WTC11 (cell line): ENCODE measurements at regions not wholly inside any gene's neighbourhood (a gene's known extent, or its start where the extent isn't known, plus 50 kb on each side); places are given as distances from the start of the nearest gene placed in this dataset.

Source experiments
- ATAC-seq: fragments of 200-7000 bp; cut with Tn5 transposase; 2 replicates; pipeline ENCODE4 v1.10.0; 2021; ENCODE audit warnings: mild to moderate bottlenecking, moderate library complexity
- CTCF ChIA-PET: fragments of 300-600 bp; sonication (Branson Sonifier 250); formaldehyde crosslinking; loops from one replicate; lab custom pipeline; 2021; ENCODE audit warnings: antibody characterized with exemption; lab: Charles Lee
- POLR2A ChIA-PET: fragments of 350-600 bp; sonication (Branson Sonifier 250); formaldehyde crosslinking; loops from one replicate; lab custom pipeline; 2021; ENCODE audit warnings: antibody characterized with exemption; lab: Charles Lee
- DNase-seq: peaks from one replicate; pipeline ENCODE4 v3.0.0; 2021; ENCODE audit warnings: low spot score
- H3K27ac Mint-ChIP-seq: 2 replicates; pipeline ENCODE4 v1.8.0; 2021; ENCODE audit warnings: mixed read lengths
- H3K27me3 Mint-ChIP-seq: 2 replicates; pipeline ENCODE4 v1.8.0; 2021; ENCODE audit warnings: low read depth, mild to moderate bottlenecking, moderate library complexity, mixed read lengths
- H3K36me3 Mint-ChIP-seq: 2 replicates; pipeline ENCODE4 v1.8.0; 2021; ENCODE audit warnings: mixed read lengths
- H3K4me1 Mint-ChIP-seq: 2 replicates; pipeline ENCODE4 v1.8.0; 2022; ENCODE audit warnings: mixed read lengths
- H3K4me3 Mint-ChIP-seq: 2 replicates; pipeline ENCODE4 v1.8.0; 2021; ENCODE audit warnings: mild to moderate bottlenecking, moderate library complexity, mixed read lengths
- H3K9me3 Mint-ChIP-seq: 2 replicates; pipeline ENCODE4 v1.8.0; 2021; ENCODE audit warnings: mixed read lengths
- AFF4 ChIP-seq: sonication (generic); formaldehyde crosslinking; IDR thresholded peaks from 2 replicates; pipeline ENCODE4 v1.8.1; 2023; ENCODE audit warnings: mild to moderate bottlenecking, missing genetic modification reagents, borderline replicate concordance
- ARID4B ChIP-seq: sonication (generic); formaldehyde crosslinking; IDR thresholded peaks from 2 replicates; pipeline ENCODE4 v1.8.0; 2023; ENCODE audit warnings: missing genetic modification reagents, mild to moderate bottlenecking, borderline replicate concordance
- ATF6 ChIP-seq: sonication (generic); formaldehyde crosslinking; IDR thresholded peaks from 2 replicates; pipeline ENCODE4 v1.8.1; 2023; ENCODE audit warnings: mild to moderate bottlenecking, missing genetic modification reagents
- CREM ChIP-seq: sonication (generic); formaldehyde crosslinking; IDR thresholded peaks from 2 replicates; pipeline ENCODE4 v1.8.1; 2022; ENCODE audit warnings: mild to moderate bottlenecking, missing genetic modification reagents, moderate library complexity
- E2F1 ChIP-seq: sonication (generic); formaldehyde crosslinking; IDR thresholded peaks from 2 replicates; pipeline ENCODE4 v1.8.0; 2022; ENCODE audit warnings: mild to moderate bottlenecking, missing genetic modification reagents
- EMX1 ChIP-seq: fragments of 250-450 bp; sonication (Bioruptor Pico); IDR thresholded peaks from 2 replicates; pipeline ENCODE4 v1.8.0; 2021; ENCODE audit warnings: mild to moderate bottlenecking
- ERG ChIP-seq: fragments of 250-450 bp; sonication (Bioruptor Pico); IDR thresholded peaks from 2 replicates; pipeline ENCODE4 v1.8.0; 2021; ENCODE audit warnings: mild to moderate bottlenecking
- ETV6 ChIP-seq: sonication (generic); formaldehyde crosslinking; IDR thresholded peaks from 2 replicates; pipeline ENCODE4 v1.8.1; 2022; ENCODE audit warnings: mild to moderate bottlenecking, missing genetic modification reagents
- GTF2I ChIP-seq: fragments of 250-450 bp; sonication (Bioruptor Pico); conservative IDR thresholded peaks from 2 replicates; pipeline ENCODE4 v1.4.0; 2021; ENCODE audit warnings: mild to moderate bottlenecking
- MXD4 ChIP-seq: fragments of 250-450 bp; sonication (Bioruptor Pico); IDR thresholded peaks from 2 replicates; pipeline ENCODE4 v1.8.0; 2021; ENCODE audit warnings: mild to moderate bottlenecking, moderate library complexity, borderline replicate concordance
- TEAD1 ChIP-seq: sonication (generic); formaldehyde crosslinking; IDR thresholded peaks from 2 replicates; pipeline ENCODE4 v1.8.0; 2022; ENCODE audit warnings: mild to moderate bottlenecking, missing genetic modification reagents
- TEAD4 ChIP-seq: sonication (generic); formaldehyde crosslinking; IDR thresholded peaks from 2 replicates; pipeline ENCODE4 v1.8.0; 2022; ENCODE audit warnings: mild to moderate bottlenecking, missing genetic modification reagents
- ZBTB43 ChIP-seq: sonication (generic); formaldehyde crosslinking; IDR thresholded peaks from 2 replicates; pipeline ENCODE4 v1.8.1; 2023; ENCODE audit warnings: mild to moderate bottlenecking, missing genetic modification reagents
- ZNF232 ChIP-seq: sonication (generic); formaldehyde crosslinking; IDR thresholded peaks from 2 replicates; pipeline ENCODE4 v1.8.0; 2022; ENCODE audit warnings: mild to moderate bottlenecking, missing genetic modification reagents
- ZNF263 ChIP-seq: sonication (generic); formaldehyde crosslinking; IDR thresholded peaks from 2 replicates; pipeline ENCODE4 v1.8.1; 2022; ENCODE audit warnings: low read depth, mild to moderate bottlenecking, moderate library complexity, missing genetic modification reagents
- ZNF425 ChIP-seq: fragments of 250-450 bp; sonication (Bioruptor Pico); conservative IDR thresholded peaks from 2 replicates; pipeline ENCODE4 v1.9.0; 2021; ENCODE audit warnings: mild to moderate bottlenecking
- ZNF532 ChIP-seq: fragments of 250-450 bp; sonication (Bioruptor Pico); IDR thresholded peaks from 2 replicates; pipeline ENCODE4 v1.9.0; 2021; ENCODE audit warnings: mild to moderate bottlenecking, borderline replicate concordance

- POLR2A ChIA-PET = no interaction called here
- TF ChIP-seq ARID4B (CRISPR knock-in tag) (no peak), AFF4 (no peak), ERG (CRISPR knock-in tag) (no peak), ATF6 (CRISPR knock-in tag) (no peak), E2F1 (CRISPR knock-in tag) (no peak), ZNF532 (no peak), ZNF263 (no peak), ZNF232 (no peak), ETV6 (no peak), CREM (no peak), MXD4 (no peak), ZNF425 (no peak), TEAD4 (no peak), TEAD1 (CRISPR knock-in tag) (no peak), GTF2I (CRISPR knock-in tag) (no peak), EMX1 (CRISPR knock-in tag) (no peak), ZBTB43 (CRISPR knock-in tag) (no peak)
These were observed 715.7 kb downstream of the SLITRK1 start for GRCh38 chr13:83166550-83166949.

More at GRCh38 chr13:83166550-83166949, 715.7 kb downstream of the SLITRK1 start:
- Mint-ChIP-seq H3K9me3 (peaks cover 6% of the 10 kb centered on the region; the same call in 1 of the 2 replicates), H3K27ac (no peak overlapping the region), H3K4me3 (no peak overlapping the region), H3K36me3 (0 out of 2 replicates have a peak, but pooled peaks cover 5% of the 10 kb centered on the region), H3K27me3 (no peaks in the 10 kb centered on the region), H3K4me1 (no peaks in the 10 kb centered on the region)
- DNase-seq (no peak), ATAC-seq (no peak)
- CTCF ChIA-PET = no interaction called here
